Trophoblast cell (in vitro differentiated cells and primary cell): ENCODE measurements at regions not wholly inside any gene's neighbourhood (a gene's known extent, or its start where the extent isn't known, plus 50 kb on each side); places are given as distances from the start of the nearest gene placed in this dataset.

Source experiments
- DNase-seq, 2 donors: peaks; one replicate each; pipeline ENCODE4 v3.0.0-alpha.2; 2016
- H2AFZ ChIP-seq: 2 replicates; pipeline ENCODE4 v1.6.1; 2013; ENCODE audit warnings: low read length, moderate library complexity, mild to moderate bottlenecking; ENCODE audit not compliant: insufficient read depth, poor library complexity
- H2AK5ac ChIP-seq: 2 replicates; pipeline ENCODE4 v1.6.1; 2013; ENCODE audit warnings: mild to moderate bottlenecking, low read length
- H2BK120ac ChIP-seq: 2 replicates; pipeline ENCODE4 v1.6.1; 2013; ENCODE audit warnings: low read length, mild to moderate bottlenecking, moderate library complexity; ENCODE audit not compliant: insufficient read depth, poor library complexity
- H2BK12ac ChIP-seq: 2 replicates; pipeline ENCODE4 v1.6.1; 2013; ENCODE audit warnings: mild to moderate bottlenecking, low read length, moderate library complexity
- H2BK5ac ChIP-seq: 2 replicates; pipeline ENCODE4 v1.6.1; 2013; ENCODE audit warnings: low read length, low read depth, moderate library complexity, mild to moderate bottlenecking; ENCODE audit not compliant: poor library complexity
- H3K14ac ChIP-seq: 2 replicates; pipeline ENCODE4 v1.6.1; 2013; ENCODE audit warnings: mild to moderate bottlenecking, low read length
- H3K18ac ChIP-seq: 2 replicates; pipeline ENCODE4 v1.6.1; 2013; ENCODE audit warnings: mild to moderate bottlenecking, low read length
- H3K23ac ChIP-seq: 2 replicates; pipeline ENCODE4 v1.6.1; 2013; ENCODE audit warnings: low read length
- H3K27ac ChIP-seq: 2 replicates; pipeline ENCODE4 v1.5.1; 2013; ENCODE audit warnings: low read depth, mild to moderate bottlenecking, inconsistent platforms, low read length, moderate library complexity
- H3K27me3 ChIP-seq: 2 replicates; pipeline ENCODE4 v1.6.1; 2013; ENCODE audit warnings: inconsistent platforms, mild to moderate bottlenecking, low read length, moderate library complexity; ENCODE audit not compliant: insufficient read depth
- H3K36me3 ChIP-seq, 2 experiments: 1 replicate in 1 of 2; 2 replicates in 1 of 2; pipeline ENCODE4 v1.6.1; 2013; ENCODE audit warnings: low read length in 2 of 2, mild to moderate bottlenecking in 2 of 2, moderate library complexity in 1 of 2; ENCODE audit not compliant: insufficient read depth in 2 of 2, control insufficient read depth in 1 of 2
- H3K4ac ChIP-seq: 2 replicates; pipeline ENCODE4 v1.6.1; 2013; ENCODE audit warnings: low read depth, mild to moderate bottlenecking, low read length, moderate library complexity
- H3K4me1 ChIP-seq, 2 experiments: 1 replicate in 1 of 2; 2 replicates in 1 of 2; pipeline ENCODE4 v1.6.1; 2013; ENCODE audit warnings: low read length in 2 of 2, mild to moderate bottlenecking in 2 of 2, moderate library complexity in 1 of 2; ENCODE audit not compliant: insufficient read depth in 2 of 2, control insufficient read depth in 1 of 2
- H3K4me2 ChIP-seq: 2 replicates; pipeline ENCODE4 v1.6.1; 2013; ENCODE audit warnings: inconsistent platforms, mild to moderate bottlenecking, low read length, moderate library complexity
- H3K4me3 ChIP-seq: 2 replicates; pipeline ENCODE4 v1.5.1; 2013; ENCODE audit warnings: mild to moderate bottlenecking, low read depth, low read length, inconsistent platforms
- H3K79me1 ChIP-seq: one replicate; pipeline ENCODE4 v1.6.1; 2013; ENCODE audit warnings: low read length
- H3K79me2 ChIP-seq: 2 replicates; pipeline ENCODE4 v1.6.1; 2013; ENCODE audit warnings: low read length, mild to moderate bottlenecking; ENCODE audit not compliant: control insufficient read depth, insufficient read depth, poor library complexity
- H3K9ac ChIP-seq: 2 replicates; pipeline ENCODE4 v1.6.1; 2013; ENCODE audit warnings: mild to moderate bottlenecking, low read length
- H3K9me3 ChIP-seq: 2 replicates; pipeline ENCODE4 v1.6.1; 2013; ENCODE audit warnings: low read depth, mild to moderate bottlenecking, control low read depth, inconsistent platforms, low read length; ENCODE audit not compliant: insufficient read depth
- H4K12ac ChIP-seq: 2 replicates; pipeline ENCODE4 v1.6.1; 2013; ENCODE audit warnings: low read depth, mild to moderate bottlenecking, low read length, moderate library complexity
- H4K8ac ChIP-seq: 2 replicates; pipeline ENCODE4 v1.6.1; 2013; ENCODE audit warnings: low read depth, mild to moderate bottlenecking, low read length, moderate library complexity
- H4K91ac ChIP-seq: one replicate; pipeline ENCODE4 v1.6.1; 2013; ENCODE audit warnings: low read depth, mild to moderate bottlenecking, low read length, moderate library complexity
- WGBS: extraction: QIAGEN DNeasy Blood & Tissue Kit; methylation state at CpG from one replicate; pipeline ENCODE4 v1.1.7; 2013; ENCODE audit warnings: missing lambda C conversion rate; ENCODE audit not compliant: insufficient read length, insufficient coverage; ENCODE audit errors: extremely low coverage; 5-methylcytosine and 5-hydroxymethylcytosine counted together

DNA sequence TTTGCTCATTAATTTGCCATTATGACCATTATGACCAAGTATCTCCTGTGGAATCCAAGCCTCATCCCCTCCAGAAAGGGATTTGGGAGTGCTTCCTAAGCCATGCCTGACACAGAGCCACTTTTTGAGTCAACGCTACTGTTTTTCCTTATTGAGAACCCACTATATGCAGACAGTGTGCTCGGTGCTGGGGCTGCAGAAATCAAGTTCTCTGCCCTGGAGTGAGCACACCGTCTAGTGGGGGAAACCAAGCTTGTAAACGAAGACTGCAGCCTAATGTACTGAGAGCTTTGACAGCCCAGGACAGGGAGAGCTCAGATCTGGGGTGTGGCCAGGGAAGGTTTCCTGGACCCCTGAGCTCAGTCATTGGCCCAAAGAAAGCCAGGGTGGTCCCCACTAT is 111.0 kb downstream of the ENGASE start:
- Histone ChIP-seq H2BK12ac (no peak overlapping the region), H3K4me3 (peak overlapping the region; percentile 14), H3K79me1 (no peaks in the 10 kb centered on the region), H3K4ac (no peak overlapping the region), H3K4me2 (no peak overlapping the region), H3K27ac (no peak overlapping the region), H3K4me1 (no peaks in the 10 kb centered on the region), H2BK120ac (no peak overlapping the region), H3K14ac (no peak overlapping the region), H3K18ac (no peak overlapping the region), H3K27me3 (peaks cover 29% of the 10 kb centered on the region), H3K9me3 (peaks cover 6% of the 10 kb centered on the region), H2BK5ac (no peak overlapping the region), H4K12ac (no peak overlapping the region), H3K23ac (no peak overlapping the region), H3K9ac (no peak overlapping the region), H4K8ac (no peak overlapping the region), H2AFZ (no peak overlapping the region), H2AK5ac (no peak overlapping the region), H3K36me3 (no peaks in the 10 kb centered on the region), H4K91ac (no peak overlapping the region), H3K79me2 (no peaks in the 10 kb centered on the region)
- DNase-seq: no peak
- no CpG with 5 or more reads among the region's 4 CpGs for WGBS

- no CpG with 5 or more reads among the region's 10 CpGs for WGBS
- Histone ChIP-seq H3K18ac (no peak overlapping the region), H3K9ac (no peak overlapping the region), H4K91ac (no peak overlapping the region), H3K79me2 (no peaks in the 10 kb centered on the region), H3K4ac (no peak overlapping the region), H2BK12ac (no peak overlapping the region), H2AK5ac (no peak overlapping the region), H3K4me1 (no peaks in the 10 kb centered on the region), H2BK5ac (no peak overlapping the region), H3K27ac (no peak overlapping the region), H4K12ac (no peak overlapping the region), H2AFZ (no peak overlapping the region), H3K27me3 (peaks cover 29% of the 10 kb centered on the region), H3K4me2 (no peak overlapping the region), H3K79me1 (no peaks in the 10 kb centered on the region), H3K36me3 (no peaks in the 10 kb centered on the region), H4K8ac (no peak overlapping the region), H2BK120ac (no peak overlapping the region), H3K4me3 (peak overlapping the region; percentile 26), H3K14ac (no peak overlapping the region), H3K23ac (no peak overlapping the region), H3K9me3 (peaks cover 6% of the 10 kb centered on the region)
- DNase-seq: no peak
Measured at GRCh38 chr17:79184219-79184618, 109.6 kb downstream of the ENGASE start.

DNA sequence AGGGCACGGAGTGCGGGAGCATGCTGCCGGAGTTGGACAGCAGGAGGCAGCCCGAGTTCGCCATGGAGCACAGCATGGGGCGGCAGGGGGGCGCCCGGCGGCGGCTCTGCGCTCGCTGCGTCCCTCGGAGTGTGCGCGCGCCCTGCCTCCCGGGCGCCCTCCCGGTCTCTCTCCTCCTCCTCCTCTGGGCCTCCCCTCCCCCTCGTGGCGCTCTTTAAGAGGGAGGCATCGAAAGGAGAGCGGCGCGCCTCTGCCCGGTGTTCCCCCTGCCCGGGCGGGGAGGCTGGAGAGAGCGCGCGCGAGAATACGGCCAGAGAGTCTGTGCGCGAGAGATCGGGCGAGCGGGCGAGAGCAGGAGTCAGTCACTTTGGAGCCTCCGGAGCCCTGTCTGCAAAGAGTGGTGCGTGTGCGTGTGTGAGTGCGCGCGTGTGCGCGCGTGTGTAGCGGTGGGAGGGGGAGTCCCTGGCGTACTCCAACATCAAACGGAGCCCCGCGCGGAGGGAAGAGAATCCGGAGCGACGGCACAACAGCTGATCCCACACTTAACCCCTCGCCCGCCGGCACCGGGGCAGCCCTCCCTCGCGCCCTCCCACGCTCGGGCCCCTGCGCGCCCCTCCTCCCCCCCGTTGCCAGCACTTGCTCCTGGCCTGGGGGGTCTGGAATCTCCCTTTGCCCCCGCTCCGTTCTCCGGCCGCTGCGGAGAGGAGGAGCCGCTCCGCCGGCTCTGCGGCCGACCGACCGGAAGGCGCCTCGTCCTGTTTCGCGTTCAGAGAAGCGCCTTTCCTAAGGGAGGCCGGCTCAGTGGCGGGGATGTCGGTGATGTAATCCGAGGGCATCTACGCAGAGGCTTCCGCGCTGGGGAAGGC is 108.9 kb downstream of the ENGASE start:
- H3K4me3 ChIP-seq: peak overlapping the region; percentile 49
- no peak overlapping the region for H2BK12ac ChIP-seq

GRCh38 chr17:79183043-79183292 is 108.3 kb downstream of the ENGASE start:
- no CpG with 5 or more reads among the region's 43 CpGs for WGBS
- Histone ChIP-seq H3K79me2 (no peaks in the 10 kb centered on the region), H3K14ac (no peak overlapping the region)

More for the DNA sequence above, 108.9 kb downstream of the ENGASE start:
- Histone ChIP-seq H3K27me3 (peaks cover 29% of the 10 kb centered on the region), H4K8ac (no peak overlapping the region), H2AK5ac (no peak overlapping the region), H3K4ac (no peak overlapping the region), H4K91ac (no peak overlapping the region), H3K4me2 (peak overlapping the region; percentile 91), H3K79me1 (no peaks in the 10 kb centered on the region), H2BK120ac (no peak overlapping the region), H3K14ac (no peak overlapping the region), H4K12ac (no peak overlapping the region), H3K36me3 (no peaks in the 10 kb centered on the region), H3K23ac (no peak overlapping the region), H3K18ac (no peak overlapping the region), H3K4me1 (no peaks in the 10 kb centered on the region), H3K9ac (no peak overlapping the region), H3K79me2 (no peaks in the 10 kb centered on the region), H2BK5ac (no peak overlapping the region), H3K27ac (no peak overlapping the region), H2AFZ (no peak overlapping the region), H3K9me3 (peaks cover 6% of the 10 kb centered on the region)
- no CpG with 5 or more reads among the region's 93 CpGs for WGBS
- DNase-seq: no peak

More at GRCh38 chr17:79183043-79183292, 108.3 kb downstream of the ENGASE start:
- H3K4me2 ChIP-seq: peak overlapping the region; percentile 91
- H3K4me3 ChIP-seq: no peak overlapping the region
- no peak overlapping the region for H2AFZ ChIP-seq
- no peaks in the 10 kb centered on the region for H3K4me1 ChIP-seq
- no peak overlapping the region for H3K4ac ChIP-seq
- no peak for DNase-seq
- H3K23ac ChIP-seq: no peak overlapping the region
- H3K79me1 ChIP-seq: no peaks in the 10 kb centered on the region
- H3K9ac ChIP-seq: no peak overlapping the region
- no peak overlapping the region for H4K91ac ChIP-seq
- no peak overlapping the region for H3K27ac ChIP-seq
- no peak overlapping the region for H4K8ac ChIP-seq
- H3K36me3 ChIP-seq: no peaks in the 10 kb centered on the region
- no peak overlapping the region for H2BK120ac ChIP-seq
- H3K27me3 ChIP-seq: peaks cover 29% of the 10 kb centered on the region
- no peak overlapping the region for H3K18ac ChIP-seq
- no peak overlapping the region for H2BK12ac ChIP-seq
- H2BK5ac ChIP-seq: no peak overlapping the region
- no peak overlapping the region for H4K12ac ChIP-seq
- H3K9me3 ChIP-seq: peaks cover 6% of the 10 kb centered on the region
- H2AK5ac ChIP-seq: no peak overlapping the region
